Karpas-422 (cell line): ENCODE measurements at regions not wholly inside any gene's neighbourhood (a gene's known extent, or its start where the extent isn't known, plus 50 kb on each side); places are given as distances from the start of the nearest gene placed in this dataset.
"Not testable (repeated sequence)": the region's sequence is repeated elsewhere in the genome, so short reads cannot be mapped to it uniquely, and the experiment has no call there.

ENCODE experiments used
- DNase-seq: peaks from one replicate; pipeline ENCODE4 v3.0.0-alpha.2; 2015
- H2AFZ ChIP-seq: fragments of 200-600 bp; sonication (generic); 2 replicates; pipeline ENCODE4 v1.6.1; 2014; ENCODE audit warnings: antibody characterized with exemption, low read length, mixed read lengths
- H3K27ac ChIP-seq: fragments of 200-600 bp; sonication (generic); 2 replicates; pipeline ENCODE4 v1.5.1; 2014; ENCODE audit warnings: mild to moderate bottlenecking, low read length, moderate library complexity
- H3K27me3 ChIP-seq: fragments of 200-600 bp; sonication (generic); 2 replicates; pipeline ENCODE4 v1.6.1; 2014; ENCODE audit warnings: low read length, mixed read lengths
- H3K36me3 ChIP-seq: fragments of 200-600 bp; sonication (generic); 2 replicates; pipeline ENCODE4 v1.6.1; 2014; ENCODE audit warnings: low read length, mixed read lengths; ENCODE audit not compliant: insufficient read depth
- H3K4me1 ChIP-seq: fragments of 200-600 bp; sonication (generic); 2 replicates; pipeline ENCODE4 v1.6.1; 2014; ENCODE audit warnings: mild to moderate bottlenecking, low read length, mixed read lengths
- H3K4me2 ChIP-seq: fragments of 200-600 bp; sonication (generic); 2 replicates; pipeline ENCODE4 v1.6.1; 2014; ENCODE audit warnings: low read length, low read depth, mild to moderate bottlenecking; ENCODE audit not compliant: poor library complexity, severe bottlenecking
- H3K4me3 ChIP-seq: fragments of 200-600 bp; sonication (generic); 2 replicates; pipeline ENCODE4 v1.5.1; 2014; ENCODE audit warnings: mild to moderate bottlenecking, antibody characterized with exemption, low read length, mixed read lengths
- H3K79me2 ChIP-seq: fragments of 200-600 bp; sonication (generic); 2 replicates; pipeline ENCODE4 v1.6.1; 2014; ENCODE audit warnings: mild to moderate bottlenecking, low read length, mixed read lengths
- H3K9ac ChIP-seq: fragments of 200-600 bp; sonication (generic); 2 replicates; pipeline ENCODE4 v1.6.0; 2014; ENCODE audit warnings: low read length
- H3K9me2 ChIP-seq: fragments of 200-600 bp; sonication (generic), shearing (Covaris generic); replicated peaks from 2 replicates; pipeline ENCODE4 v1.6.0; 2014; ENCODE audit warnings: mild to moderate bottlenecking, low read length, moderate library complexity; ENCODE audit not compliant: insufficient read depth
- H3K9me3 ChIP-seq: fragments of 300-700, 200-600 bp; sonication (generic); 2 replicates; pipeline ENCODE4 v1.6.1; 2014; ENCODE audit warnings: low read length, mixed read lengths
- H4K20me1 ChIP-seq: fragments of 200-600 bp; sonication (generic); 2 replicates; pipeline ENCODE4 v1.6.1; 2014; ENCODE audit warnings: mild to moderate bottlenecking, antibody characterized with exemption, low read length, low read depth; ENCODE audit not compliant: insufficient read depth

DNA sequence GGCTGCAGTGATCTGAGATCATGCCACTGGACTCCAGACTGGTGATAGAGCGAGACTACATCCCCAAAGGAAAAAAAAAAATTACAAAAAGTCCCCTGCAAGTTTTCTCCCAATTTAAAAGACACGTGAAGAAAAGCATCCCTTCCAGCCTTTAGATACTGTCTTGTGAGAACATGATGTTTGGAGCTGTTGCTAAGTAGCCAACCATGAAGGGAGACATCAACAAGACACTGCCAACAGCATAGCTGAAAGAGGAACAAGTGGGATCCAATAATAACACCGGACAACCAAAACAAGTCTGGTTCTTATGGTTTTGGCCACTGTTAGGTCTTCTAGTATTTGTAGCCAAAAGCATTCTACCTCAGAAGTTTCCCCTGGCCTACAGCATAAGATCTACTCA is 118.9 kb upstream of the CCDC180 start:
- Histone ChIP-seq H2AFZ (no peak overlapping the region), H3K4me3 (no peak overlapping the region), H3K79me2 (no peaks in the 10 kb centered on the region), H4K20me1 (no peaks in the 10 kb centered on the region), H3K4me1 (no peaks in the 10 kb centered on the region), H3K9ac (no peak overlapping the region), H3K4me2 (no peak overlapping the region), H3K27ac (no peak overlapping the region), H3K9me3 (no peaks in the 10 kb centered on the region), H3K9me2 (no peaks in the 10 kb centered on the region), H3K36me3 (no peaks in the 10 kb centered on the region), H3K27me3 (no peaks in the 10 kb centered on the region)
- DNase-seq, result no peak

DNA sequence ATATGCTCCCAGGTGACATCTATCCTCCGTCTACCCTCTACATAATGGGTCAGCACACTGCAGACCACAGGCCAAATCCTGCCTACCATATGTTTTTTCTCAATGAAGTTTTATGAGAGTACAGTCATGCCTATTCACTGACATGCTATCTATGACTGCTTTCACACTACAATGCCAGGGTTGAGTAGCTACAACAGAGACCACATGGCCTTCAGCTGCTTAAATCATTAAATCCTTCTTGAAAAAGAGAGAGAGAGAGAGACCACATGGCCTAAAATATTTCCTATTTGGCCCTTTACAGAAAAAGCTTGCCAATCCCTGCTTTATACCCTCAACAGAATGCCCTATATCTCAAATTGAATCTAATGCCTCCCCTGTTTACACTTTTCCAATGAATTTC is 119.8 kb upstream of the CCDC180 start:
- not testable (repeated sequence) for H3K9me2 ChIP-seq, H3K4me3 ChIP-seq, H3K9ac ChIP-seq, H3K27me3 ChIP-seq, H3K27ac ChIP-seq, H4K20me1 ChIP-seq, H3K79me2 ChIP-seq, H3K4me2 ChIP-seq, H3K9me3 ChIP-seq, H2AFZ ChIP-seq, H3K4me1 ChIP-seq, H3K36me3 ChIP-seq, DNase-seq

DNA sequence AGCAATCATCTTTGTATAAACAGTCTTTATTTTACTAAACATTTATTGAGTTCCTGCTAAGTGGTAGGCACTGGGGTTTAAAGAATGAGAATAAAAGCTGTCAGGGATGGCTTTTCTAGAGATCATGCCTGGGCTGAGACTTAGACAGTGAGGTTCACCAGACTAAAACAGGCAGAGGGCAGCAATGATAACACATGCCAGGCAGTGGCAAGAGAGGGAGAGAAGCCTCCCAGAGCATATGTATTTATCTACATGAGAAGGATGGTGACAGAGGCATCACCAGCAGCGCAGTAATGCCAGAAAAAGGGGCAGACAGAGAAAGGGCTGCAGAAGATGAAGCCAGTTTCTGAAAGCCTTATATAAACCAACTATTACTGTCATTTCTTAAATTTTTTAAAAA is 121.0 kb upstream of the CCDC180 start:
- no peak overlapping the region for H3K9ac ChIP-seq
- H3K36me3 ChIP-seq, result no peaks in the 10 kb centered on the region
- H4K20me1 ChIP-seq, result no peaks in the 10 kb centered on the region
- H3K79me2 ChIP-seq, result no peaks in the 10 kb centered on the region
- H3K4me1 ChIP-seq, result no peaks in the 10 kb centered on the region
- no peak overlapping the region for H3K4me3 ChIP-seq
- no peak for DNase-seq
- H3K9me2 ChIP-seq, result no peaks in the 10 kb centered on the region
- no peak overlapping the region for H2AFZ ChIP-seq
- no peak overlapping the region for H3K4me2 ChIP-seq
- H3K27ac ChIP-seq, result no peak overlapping the region
- H3K27me3 ChIP-seq, result no peaks in the 10 kb centered on the region
- no peaks in the 10 kb centered on the region for H3K9me3 ChIP-seq

DNA sequence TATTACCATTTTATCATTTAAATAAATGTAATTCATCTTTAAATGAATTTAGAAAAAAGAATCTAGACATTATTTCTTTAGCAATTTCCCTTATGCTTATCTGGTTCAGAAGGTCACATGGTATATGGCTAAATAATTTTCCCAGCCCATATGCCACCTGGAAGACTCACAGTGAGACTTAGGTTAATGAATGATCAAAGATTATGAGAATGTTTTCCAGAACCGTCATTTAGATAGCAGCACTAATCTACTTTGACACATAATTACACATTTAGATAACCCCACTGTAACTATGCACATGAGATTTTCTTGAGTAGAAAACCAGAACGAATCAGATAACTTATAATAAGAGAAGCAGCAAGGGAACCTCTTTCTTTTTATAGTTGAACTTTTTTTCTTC is 124.9 kb upstream of the CCDC180 start:
- not testable (repeated sequence) for H2AFZ ChIP-seq, H3K4me2 ChIP-seq, DNase-seq

DNA sequence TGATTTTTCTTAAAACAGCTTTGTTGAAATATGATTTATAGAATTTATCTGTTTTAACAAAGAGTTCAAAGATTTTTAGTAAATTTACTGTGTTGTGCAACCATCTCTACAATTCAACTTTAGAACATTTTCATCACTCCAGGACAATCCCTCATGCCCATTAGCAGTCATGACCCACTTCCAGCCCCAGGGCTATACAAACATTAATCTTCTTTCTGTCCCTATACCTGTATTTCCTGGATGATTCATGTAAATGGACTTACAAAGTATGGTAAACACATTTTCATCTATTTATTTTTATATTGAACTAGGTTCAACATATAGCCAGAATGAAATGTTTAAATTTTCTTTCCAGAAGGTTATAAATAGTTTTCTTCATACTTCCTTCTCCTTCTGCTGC is 127.8 kb upstream of the CCDC180 start:
- no peaks in the 10 kb centered on the region for H3K27me3 ChIP-seq
- H3K36me3 ChIP-seq, result no peaks in the 10 kb centered on the region
- no peaks in the 10 kb centered on the region for H4K20me1 ChIP-seq
- H3K4me2 ChIP-seq, result no peak overlapping the region
- H3K4me3 ChIP-seq, result no peak overlapping the region
- H3K9ac ChIP-seq, result no peak overlapping the region
- no peak for DNase-seq
- no peaks in the 10 kb centered on the region for H3K9me3 ChIP-seq
- no peaks in the 10 kb centered on the region for H3K9me2 ChIP-seq
- no peak overlapping the region for H3K27ac ChIP-seq
- no peaks in the 10 kb centered on the region for H3K4me1 ChIP-seq
- H3K79me2 ChIP-seq, result no peaks in the 10 kb centered on the region
- no peak overlapping the region for H2AFZ ChIP-seq

More for the DNA sequence above, 124.9 kb upstream of the CCDC180 start:
- H3K27ac ChIP-seq, H3K9me2 ChIP-seq, H3K27me3 ChIP-seq, H3K4me1 ChIP-seq, H4K20me1 ChIP-seq, H3K79me2 ChIP-seq, H3K4me3 ChIP-seq, H3K36me3 ChIP-seq, H3K9me3 ChIP-seq, H3K9ac ChIP-seq: not testable (repeated sequence)

DNA sequence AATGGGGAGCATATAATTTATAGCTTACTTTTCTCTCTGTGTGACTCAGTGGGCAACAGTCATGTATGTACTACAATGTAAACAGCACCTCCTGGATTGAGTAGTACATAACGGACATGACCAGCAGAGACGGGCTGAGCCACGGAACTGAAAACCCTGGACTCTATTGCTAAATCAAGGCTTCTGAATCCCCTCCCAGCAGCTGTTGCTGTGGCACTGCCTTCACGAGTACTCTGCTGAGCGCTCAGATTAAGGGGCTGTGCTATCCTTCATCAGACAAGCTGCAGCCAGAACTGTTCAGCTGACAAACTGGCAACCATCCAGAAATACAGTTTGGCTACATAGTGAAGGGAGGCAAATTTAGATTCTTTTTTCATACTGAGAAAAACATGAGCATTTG is 131.3 kb upstream of the CCDC180 start:
- H3K4me3 ChIP-seq, result no peak overlapping the region
- H3K27me3 ChIP-seq, result no peaks in the 10 kb centered on the region
- no peaks in the 10 kb centered on the region for H4K20me1 ChIP-seq
- no peaks in the 10 kb centered on the region for H3K79me2 ChIP-seq
- no peak for DNase-seq
- no peaks in the 10 kb centered on the region for H3K4me1 ChIP-seq
- no peak overlapping the region for H3K27ac ChIP-seq
- H3K9me2 ChIP-seq, result no peaks in the 10 kb centered on the region
- H3K9ac ChIP-seq, result no peak overlapping the region
- H3K4me2 ChIP-seq, result no peak overlapping the region
- H2AFZ ChIP-seq, result no peak overlapping the region
- no peaks in the 10 kb centered on the region for H3K36me3 ChIP-seq
- H3K9me3 ChIP-seq, result no peaks in the 10 kb centered on the region

DNA sequence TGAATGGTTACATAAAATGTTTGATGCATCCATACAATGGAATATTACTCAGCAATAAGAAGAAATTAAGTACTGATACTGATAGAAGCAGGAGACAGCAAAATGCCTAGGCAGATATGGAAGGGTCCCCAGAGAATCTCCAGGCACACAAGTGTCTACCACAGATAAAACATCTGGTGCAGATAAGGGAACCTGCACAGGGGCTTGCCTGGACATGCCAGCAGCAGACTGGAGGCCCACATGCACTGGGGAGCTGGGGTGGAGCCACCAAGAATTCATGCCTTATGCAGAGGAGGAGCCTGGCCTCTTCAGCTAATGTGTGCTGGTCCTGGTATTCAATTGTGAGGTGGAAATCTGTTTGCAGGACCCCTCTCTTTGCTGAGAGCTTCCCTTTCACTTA is 129.2 kb upstream of the CTSV start:
- H3K4me2 ChIP-seq, H3K79me2 ChIP-seq, H3K9me3 ChIP-seq, H3K9ac ChIP-seq, H4K20me1 ChIP-seq, H3K27me3 ChIP-seq, H3K27ac ChIP-seq, H3K4me1 ChIP-seq, H3K36me3 ChIP-seq, DNase-seq, H2AFZ ChIP-seq, H3K9me2 ChIP-seq, H3K4me3 ChIP-seq: not testable (repeated sequence)

DNA sequence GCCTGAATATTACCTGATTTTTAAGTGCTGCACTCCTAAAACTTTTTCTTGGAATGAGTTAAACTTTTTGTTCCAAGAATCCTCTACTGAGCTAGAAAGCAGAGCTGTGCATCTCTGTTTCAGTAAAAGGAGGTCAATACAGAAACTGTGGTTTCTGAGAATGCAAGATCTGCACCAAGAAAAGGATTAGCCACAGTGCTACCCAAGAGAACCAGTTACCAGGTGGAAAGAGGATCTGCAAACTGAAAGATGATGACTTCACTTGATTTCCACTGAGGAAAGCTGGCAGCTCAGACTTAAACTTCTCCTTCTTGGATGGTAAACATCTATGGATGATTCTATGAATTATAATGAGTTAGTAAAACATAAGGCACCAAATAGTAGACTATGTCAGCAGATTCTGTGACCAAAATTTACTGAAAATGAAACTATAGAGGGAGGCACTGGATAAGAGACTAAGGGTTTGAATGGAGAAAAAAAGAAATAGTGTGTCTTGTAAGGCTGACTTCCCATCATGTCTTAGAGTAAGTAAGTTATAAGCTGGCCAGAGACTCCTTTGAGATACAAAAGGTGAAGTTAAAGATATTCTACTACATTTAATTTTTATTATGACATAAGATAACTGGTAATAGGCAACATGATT is 127.7 kb upstream of the CTSV start:
- not testable (repeated sequence) for H3K9me2 ChIP-seq, H3K79me2 ChIP-seq, H3K9me3 ChIP-seq, H3K27me3 ChIP-seq, H3K4me3 ChIP-seq, H3K4me2 ChIP-seq, H4K20me1 ChIP-seq, DNase-seq, H3K9ac ChIP-seq, H3K36me3 ChIP-seq, H3K27ac ChIP-seq, H3K4me1 ChIP-seq, H2AFZ ChIP-seq

DNA sequence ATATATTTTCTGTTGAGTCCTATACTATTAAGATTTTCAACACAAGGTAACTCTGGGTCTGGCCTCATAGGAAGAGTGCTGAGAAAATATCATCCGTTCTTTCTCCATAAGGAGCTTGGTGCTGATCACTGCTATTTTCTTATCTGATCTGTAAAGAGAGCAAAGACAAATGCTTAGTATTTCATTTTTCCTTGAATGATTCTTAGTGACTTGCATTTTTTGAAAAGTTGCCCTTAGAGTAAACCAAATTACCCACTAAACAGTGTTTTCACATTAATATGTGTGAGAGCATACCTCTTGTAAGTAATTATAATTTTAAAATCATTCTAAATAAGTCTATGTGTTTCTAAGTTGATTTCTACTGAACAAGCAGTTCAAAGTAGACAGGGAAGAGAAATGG is 121.3 kb upstream of the CTSV start:
- Histone ChIP-seq H3K27ac (no peak overlapping the region), H3K36me3 (no peaks in the 10 kb centered on the region), H4K20me1 (no peaks in the 10 kb centered on the region), H3K9me3 (no peaks in the 10 kb centered on the region), H3K4me3 (no peak overlapping the region), H3K79me2 (no peaks in the 10 kb centered on the region), H3K4me2 (no peak overlapping the region), H2AFZ (no peak overlapping the region), H3K27me3 (no peaks in the 10 kb centered on the region), H3K9ac (no peak overlapping the region), H3K9me2 (no peaks in the 10 kb centered on the region), H3K4me1 (no peaks in the 10 kb centered on the region)
- DNase-seq, result no peak
